ENCODE measurements at regions not wholly inside any gene's neighbourhood (a gene's known extent, or its start where the extent isn't known, plus 50 kb on each side); places are given as distances from the start of the nearest gene placed in this dataset.
A peak's percentile ranks its signal among the peaks of the same experiment; 100 is the strongest.

GRCh38 chr4:107210450-107211239, 174.5 kb upstream of the DKK2 start:
- H3K4me3 ChIP-seq, result peak overlapping the region; percentile 9 to 29
- 67% methylated on average over 13 of the region's 13 CpGs for WGBS
- no peaks in the 10 kb centered on the region for H3K4me1 ChIP-seq (replicated peaks)
- intact Hi-C loops (cut with DNase I), result no loop called here
- H3K36me3 ChIP-seq, result no peaks in the 10 kb centered on the region
- DNase-seq (ENCODE audit: low spot score), result no peak
- no peaks in the 10 kb centered on the region for H3K27me3 ChIP-seq (replicated peaks; ENCODE audit: insufficient read depth)
- no peaks in the 10 kb centered on the region for H3K9me3 ChIP-seq
- TF ChIP-seq POLR2A (IDR thresholded peaks at IDR 0.05) (no peak), POLR2AphosphoS5 (IDR thresholded peaks at IDR 0.05) (no peak)
- TF ChIP-seq, protein P1, sequence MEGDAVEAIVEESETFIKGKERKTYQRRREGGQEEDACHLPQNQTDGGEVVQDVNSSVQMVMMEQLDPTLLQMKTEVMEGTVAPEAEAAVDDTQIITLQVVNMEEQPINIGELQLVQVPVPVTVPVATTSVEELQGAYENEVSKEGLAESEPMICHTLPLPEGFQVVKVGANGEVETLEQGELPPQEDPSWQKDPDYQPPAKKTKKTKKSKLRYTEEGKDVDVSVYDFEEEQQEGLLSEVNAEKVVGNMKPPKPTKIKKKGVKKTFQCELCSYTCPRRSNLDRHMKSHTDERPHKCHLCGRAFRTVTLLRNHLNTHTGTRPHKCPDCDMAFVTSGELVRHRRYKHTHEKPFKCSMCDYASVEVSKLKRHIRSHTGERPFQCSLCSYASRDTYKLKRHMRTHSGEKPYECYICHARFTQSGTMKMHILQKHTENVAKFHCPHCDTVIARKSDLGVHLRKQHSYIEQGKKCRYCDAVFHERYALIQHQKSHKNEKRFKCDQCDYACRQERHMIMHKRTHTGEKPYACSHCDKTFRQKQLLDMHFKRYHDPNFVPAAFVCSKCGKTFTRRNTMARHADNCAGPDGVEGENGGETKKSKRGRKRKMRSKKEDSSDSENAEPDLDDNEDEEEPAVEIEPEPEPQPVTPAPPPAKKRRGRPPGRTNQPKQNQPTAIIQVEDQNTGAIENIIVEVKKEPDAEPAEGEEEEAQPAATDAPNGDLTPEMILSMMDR (IDR thresholded peaks at IDR 0.05), result no peak
- H3K27ac ChIP-seq, result no peak overlapping the region

GRCh38 chr4:107203733-107204132, 167.6 kb upstream of the DKK2 start:
- Histone ChIP-seq H3K4me1 (replicated peaks) (no peaks in the 10 kb centered on the region), H3K4me3 (no peak overlapping the region), H3K36me3 (no peaks in the 10 kb centered on the region), H3K9me3 (no peaks in the 10 kb centered on the region), H3K27me3 (replicated peaks; ENCODE audit: insufficient read depth) (no peaks in the 10 kb centered on the region), H3K27ac (no peak overlapping the region)
- TF ChIP-seq, protein P1 (IDR thresholded peaks at IDR 0.05), result no peak
- no peak for TF ChIP-seq POLR2AphosphoS5 (IDR thresholded peaks at IDR 0.05)
- TF ChIP-seq POLR2A (IDR thresholded peaks at IDR 0.05), result no peak
- no peak for DNase-seq (ENCODE audit: low spot score)
- intact Hi-C loops (cut with DNase I), result no loop called here
- WGBS, result 98% methylated on average over 8 of the region's 8 CpGs

DNA sequence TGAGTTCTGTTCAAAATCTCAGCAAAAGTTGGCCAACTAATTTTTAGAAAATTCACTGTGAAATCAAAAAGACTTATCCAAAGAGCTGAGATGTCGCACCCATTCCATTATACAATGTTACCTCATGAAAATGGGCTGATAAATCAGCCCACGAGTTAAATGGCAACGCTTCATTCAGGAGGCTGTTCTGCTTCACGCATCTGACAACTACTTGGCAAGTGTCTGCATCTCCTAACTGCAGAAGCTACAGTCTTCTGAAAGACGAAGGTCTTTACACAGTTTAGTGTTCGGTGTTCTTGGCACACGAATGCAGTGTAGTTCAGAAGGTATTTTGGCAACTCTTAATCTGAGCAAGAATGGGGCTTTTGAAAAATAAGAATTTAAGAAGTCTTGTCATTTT, 166.6 kb upstream of the DKK2 start:
- Histone ChIP-seq H3K36me3 (no peaks in the 10 kb centered on the region), H3K4me3 (no peak overlapping the region), H3K4me1 (replicated peaks) (no peaks in the 10 kb centered on the region), H3K27ac (no peak overlapping the region), H3K27me3 (replicated peaks; ENCODE audit: insufficient read depth) (no peaks in the 10 kb centered on the region), H3K9me3 (no peaks in the 10 kb centered on the region)
- no peak for DNase-seq (ENCODE audit: low spot score)
- intact Hi-C loops (cut with DNase I), result no loop called here
- WGBS, result 35% methylated on average over 7 of the region's 7 CpGs
- TF ChIP-seq POLR2A (IDR thresholded peaks at IDR 0.05) (no peak), POLR2AphosphoS5 (IDR thresholded peaks at IDR 0.05) (no peak)
- TF ChIP-seq, protein P1 (IDR thresholded peaks at IDR 0.05), result no peak

DNA sequence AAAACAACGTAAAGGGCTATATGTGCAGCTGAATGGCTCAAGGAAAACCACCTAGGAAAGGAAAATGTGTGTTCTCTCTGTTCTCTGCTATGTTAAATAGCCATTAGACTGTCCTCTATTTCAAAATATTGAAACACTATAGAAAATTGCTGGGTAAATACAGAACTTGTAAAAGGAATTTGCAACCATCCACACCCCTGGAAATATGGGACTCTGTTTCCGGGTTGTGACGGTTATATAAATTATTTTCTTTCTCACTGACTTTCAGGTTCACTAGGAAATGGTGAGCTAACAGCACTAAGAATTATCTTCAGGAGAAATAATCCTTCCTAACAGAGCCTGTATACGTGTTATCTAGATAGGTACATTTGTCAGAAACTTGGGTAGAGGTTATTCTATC, 161.0 kb upstream of the DKK2 start:
- Histone ChIP-seq H3K27ac (no peak overlapping the region), H3K36me3 (no peaks in the 10 kb centered on the region), H3K27me3 (replicated peaks; ENCODE audit: insufficient read depth) (no peaks in the 10 kb centered on the region), H3K4me3 (no peak overlapping the region), H3K4me1 (replicated peaks) (no peaks in the 10 kb centered on the region), H3K9me3 (no peaks in the 10 kb centered on the region)
- WGBS, result 73% methylated on average over 4 of the region's 4 CpGs
- no peak for DNase-seq (ENCODE audit: low spot score)
- intact Hi-C loops (cut with DNase I), result no loop called here
- TF ChIP-seq POLR2A (IDR thresholded peaks at IDR 0.05) (no peak), POLR2AphosphoS5 (IDR thresholded peaks at IDR 0.05) (no peak)
- TF ChIP-seq, protein P1 (IDR thresholded peaks at IDR 0.05), result no peak

DNA sequence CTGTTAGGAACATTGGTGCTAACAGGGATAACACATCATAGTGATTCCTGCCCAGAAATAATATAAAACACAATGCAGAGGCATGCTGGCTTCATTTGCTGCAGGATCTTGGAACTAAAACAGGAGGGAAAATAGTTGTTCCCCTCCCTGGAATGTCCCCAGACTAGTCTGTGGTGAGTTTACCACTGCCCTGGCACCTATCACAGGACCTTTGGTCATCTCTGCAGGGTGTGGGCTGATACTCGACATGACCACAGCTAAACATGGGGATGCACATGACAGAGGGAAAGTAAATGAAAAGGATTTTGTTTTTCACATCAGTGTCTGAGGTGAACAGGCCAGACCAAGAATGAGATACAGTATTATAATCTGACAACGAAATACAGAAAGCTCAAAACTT, 160.2 kb upstream of the DKK2 start:
- Histone ChIP-seq H3K27me3 (replicated peaks; ENCODE audit: insufficient read depth) (no peaks in the 10 kb centered on the region), H3K27ac (no peak overlapping the region), H3K36me3 (no peaks in the 10 kb centered on the region), H3K9me3 (no peaks in the 10 kb centered on the region), H3K4me1 (replicated peaks) (no peaks in the 10 kb centered on the region), H3K4me3 (no peak overlapping the region)
- intact Hi-C loops (cut with DNase I), result no loop called here
- 90% methylated on average over 2 of the region's 2 CpGs for WGBS
- DNase-seq (ENCODE audit: low spot score), result no peak
- TF ChIP-seq POLR2AphosphoS5 (IDR thresholded peaks at IDR 0.05) (no peak), POLR2A (IDR thresholded peaks at IDR 0.05) (no peak)
- TF ChIP-seq, protein P1 (IDR thresholded peaks at IDR 0.05), result no peak

Data from prostate gland (tissue), 2 donors.